PC-9 (cell line): ENCODE measurements at regions not wholly inside any gene's neighbourhood (a gene's known extent, or its start where the extent isn't known, plus 50 kb on each side); places are given as distances from the start of the nearest gene placed in this dataset.

Source experiments
- BruUV-seq: library from RNA; stranded (reverse); fragments of 400-500 nt; replicated peaks from 2 replicates; lab custom pipeline; 2021; lab: Mats Ljungman, UMichigan
- CTCF ChIA-PET: fragments of 300-600 bp; sonication (Branson Sonifier 250); formaldehyde crosslinking; loops from one replicate; lab custom pipeline; 2022; ENCODE audit warnings: antibody characterized with exemption; lab: Charles Lee
- POLR2A ChIA-PET: fragments of 300-600 bp; sonication (Branson Sonifier 250); formaldehyde crosslinking; loops from one replicate; lab custom pipeline; 2022; ENCODE audit warnings: antibody characterized with exemption; ENCODE audit not compliant: unreplicated experiment; lab: Charles Lee
- DNase-seq, 2 experiments: peaks; one replicate each; pipeline versions ENCODE4 v3.0.0 to v3.0.0-alpha.2; 2015 to 2022; ENCODE audit warnings: mixed read lengths in 1 of 2
- H2AFZ ChIP-seq: fragments of 200-600 bp; sonication (generic); 2 replicates; pipeline ENCODE4 v1.8.1; 2017; ENCODE audit warnings: antibody characterized with exemption
- H3F3A ChIP-seq: fragments of 200-600 bp; sonication (generic); 2 replicates; pipeline ENCODE4 v1.8.1; 2017; ENCODE audit warnings: antibody characterized with exemption, mild to moderate bottlenecking, low read depth; ENCODE audit not compliant: insufficient read depth
- H3K27ac ChIP-seq: fragments of 200-600 bp; sonication (generic); 2 replicates; pipeline ENCODE4 v1.6.1; 2016; ENCODE audit warnings: mixed run types
- H3K27me3 ChIP-seq: fragments of 200-600 bp; sonication (generic); 2 replicates; pipeline ENCODE4 v1.6.1; 2016; ENCODE audit warnings: low read depth, mixed run types; ENCODE audit not compliant: insufficient read depth
- H3K36me3 ChIP-seq: fragments of 200-600 bp; sonication (generic); 2 replicates; pipeline ENCODE4 v1.6.1; 2016; ENCODE audit warnings: low read depth, mixed run types
- H3K4me1 ChIP-seq: fragments of 200-600 bp; sonication (generic); replicated peaks from 2 replicates; pipeline ENCODE4 v1.6.1; 2016; ENCODE audit warnings: mixed run types; ENCODE audit not compliant: insufficient read depth
- H3K4me2 ChIP-seq: fragments of 200-600 bp; sonication (generic); 2 replicates; pipeline ENCODE4 v1.6.1; 2017; ENCODE audit warnings: mixed run types
- H3K4me3 ChIP-seq: fragments of 200-600 bp; sonication (generic); 2 replicates; pipeline ENCODE4 v1.6.1; 2016; ENCODE audit warnings: mixed run types
- H3K79me2 ChIP-seq: fragments of 200-600 bp; sonication (generic); 2 replicates; pipeline ENCODE4 v1.6.1; 2017; ENCODE audit warnings: low read depth, mixed run types
- H3K9me2 ChIP-seq: fragments of 200-600 bp; sonication (generic); 2 replicates; pipeline ENCODE4 v1.8.1; 2017; ENCODE audit warnings: mild to moderate bottlenecking; ENCODE audit not compliant: insufficient read depth
- H3K9me3 ChIP-seq: fragments of 200-600 bp; sonication (generic); 2 replicates; pipeline ENCODE4 v1.8.1; 2016; ENCODE audit warnings: low read depth; ENCODE audit not compliant: insufficient read depth
- H4K20me1 ChIP-seq: fragments of 200-600 bp; sonication (generic); 2 replicates; pipeline ENCODE4 v1.8.1; 2017; ENCODE audit not compliant: insufficient read depth
- EZH2 ChIP-seq: fragments of 200-600 bp; sonication (generic); IDR thresholded peaks from 2 replicates; pipeline ENCODE4 v1.8.0; 2017; ENCODE audit warnings: antibody characterized with exemption, low read depth
- intact Hi-C: fragments of 100-400 bp; cut with micrococcal nuclease; formaldehyde crosslinking; loops from one replicate; pipeline ENCODE4 v1.10.0; 2022; ENCODE audit not compliant: unreplicated experiment
- TF ChIP-seq, protein P1 (sequence below): fragments of 200-600 bp; sonication (generic); conservative IDR thresholded peaks from 2 replicates; pipeline ENCODE4 v1.6.1; 2017; ENCODE audit warnings: mixed run types, antibody characterized with exemption, mild to moderate bottlenecking, moderate library complexity

DNA sequence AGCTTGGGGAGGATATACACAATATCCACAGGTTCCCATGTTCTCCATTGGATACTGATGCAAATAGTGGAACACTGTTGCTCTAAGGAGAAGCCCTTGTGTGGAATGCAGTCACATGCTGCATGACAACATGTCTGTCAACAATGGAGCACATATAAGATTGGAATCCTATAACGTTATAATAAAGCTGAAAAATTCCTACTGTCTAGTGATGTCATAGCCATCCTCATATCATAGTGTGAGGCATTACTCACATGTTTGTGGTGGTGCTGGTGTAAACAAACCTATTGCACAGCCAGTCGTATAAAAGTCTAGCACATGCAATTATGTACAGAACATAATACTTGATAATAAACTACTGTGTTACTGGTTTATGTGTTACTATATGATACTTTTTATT is 394.7 kb downstream of the FBXO15 start:
- no peaks in the 10 kb centered on the region for H3K27me3 ChIP-seq
- no peak for TF ChIP-seq EZH2
- H3F3A ChIP-seq: no peaks in the 10 kb centered on the region
- no peak overlapping the region for H3K4me2 ChIP-seq
- H3K79me2 ChIP-seq: no peaks in the 10 kb centered on the region
- H2AFZ ChIP-seq: no peak overlapping the region
- DNase-seq: no peak
- peaks cover 8% of the 10 kb centered on the region; the same call in 1 of the 2 replicates for H3K4me1 ChIP-seq
- H3K9me2 ChIP-seq: no peaks in the 10 kb centered on the region
- intact Hi-C loops: no loop called here
- POLR2A ChIA-PET: no interaction called here
- no TSS peak for BruUV-seq
- H3K36me3 ChIP-seq: no peaks in the 10 kb centered on the region
- no peak overlapping the region for H3K27ac ChIP-seq
- CTCF ChIA-PET: no interaction called here
- no peaks in the 10 kb centered on the region for H4K20me1 ChIP-seq
- H3K4me3 ChIP-seq: no peak overlapping the region
- H3K9me3 ChIP-seq: 0 out of 2 replicates have a peak, but pooled peaks cover 3% of the 10 kb centered on the region

DNA sequence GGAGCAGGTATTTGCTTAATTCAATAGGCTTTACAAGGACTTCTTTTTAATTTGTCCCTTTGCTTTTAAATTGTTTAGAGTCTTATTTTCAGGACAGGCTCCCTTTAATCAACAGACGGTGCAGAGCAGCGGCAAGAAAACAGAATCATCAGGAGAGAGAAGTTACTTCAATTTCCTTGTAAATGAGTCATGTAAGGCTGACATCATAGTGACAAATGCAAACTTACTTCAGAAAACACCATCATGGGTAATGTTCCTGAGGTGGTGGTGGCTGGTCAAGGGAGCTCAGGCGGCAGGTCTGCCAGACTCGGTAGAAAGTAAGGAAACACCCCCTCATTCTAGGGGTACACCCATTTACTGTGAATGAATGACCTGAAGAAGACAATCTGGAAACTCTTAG is 395.1 kb downstream of the FBXO15 start:
- TF ChIP-seq, protein P1, sequence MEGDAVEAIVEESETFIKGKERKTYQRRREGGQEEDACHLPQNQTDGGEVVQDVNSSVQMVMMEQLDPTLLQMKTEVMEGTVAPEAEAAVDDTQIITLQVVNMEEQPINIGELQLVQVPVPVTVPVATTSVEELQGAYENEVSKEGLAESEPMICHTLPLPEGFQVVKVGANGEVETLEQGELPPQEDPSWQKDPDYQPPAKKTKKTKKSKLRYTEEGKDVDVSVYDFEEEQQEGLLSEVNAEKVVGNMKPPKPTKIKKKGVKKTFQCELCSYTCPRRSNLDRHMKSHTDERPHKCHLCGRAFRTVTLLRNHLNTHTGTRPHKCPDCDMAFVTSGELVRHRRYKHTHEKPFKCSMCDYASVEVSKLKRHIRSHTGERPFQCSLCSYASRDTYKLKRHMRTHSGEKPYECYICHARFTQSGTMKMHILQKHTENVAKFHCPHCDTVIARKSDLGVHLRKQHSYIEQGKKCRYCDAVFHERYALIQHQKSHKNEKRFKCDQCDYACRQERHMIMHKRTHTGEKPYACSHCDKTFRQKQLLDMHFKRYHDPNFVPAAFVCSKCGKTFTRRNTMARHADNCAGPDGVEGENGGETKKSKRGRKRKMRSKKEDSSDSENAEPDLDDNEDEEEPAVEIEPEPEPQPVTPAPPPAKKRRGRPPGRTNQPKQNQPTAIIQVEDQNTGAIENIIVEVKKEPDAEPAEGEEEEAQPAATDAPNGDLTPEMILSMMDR: no peak
- no peak for TF ChIP-seq EZH2
- intact Hi-C loops: no loop called here
- POLR2A ChIA-PET: no interaction called here
- H3F3A ChIP-seq: no peaks in the 10 kb centered on the region
- no peaks in the 10 kb centered on the region for H3K9me2 ChIP-seq
- CTCF ChIA-PET: no interaction called here
- no peak overlapping the region for H2AFZ ChIP-seq
- H3K4me3 ChIP-seq: no peak overlapping the region
- peak in 1 of 2 experiments; percentile 53 for DNase-seq
- no peaks in the 10 kb centered on the region for H3K27me3 ChIP-seq
- H3K4me2 ChIP-seq: 0 out of 2 replicates have a peak overlapping the region, but pooled peaks have one; percentile 3
- peaks cover 8% of the 10 kb centered on the region; the same call in 1 of the 2 replicates for H3K4me1 ChIP-seq
- H3K9me3 ChIP-seq: 0 out of 2 replicates have a peak, but pooled peaks cover 3% of the 10 kb centered on the region
- no peaks in the 10 kb centered on the region for H4K20me1 ChIP-seq
- no peak overlapping the region for H3K27ac ChIP-seq
- H3K79me2 ChIP-seq: no peaks in the 10 kb centered on the region
- BruUV-seq: no TSS peak
- no peaks in the 10 kb centered on the region for H3K36me3 ChIP-seq

DNA sequence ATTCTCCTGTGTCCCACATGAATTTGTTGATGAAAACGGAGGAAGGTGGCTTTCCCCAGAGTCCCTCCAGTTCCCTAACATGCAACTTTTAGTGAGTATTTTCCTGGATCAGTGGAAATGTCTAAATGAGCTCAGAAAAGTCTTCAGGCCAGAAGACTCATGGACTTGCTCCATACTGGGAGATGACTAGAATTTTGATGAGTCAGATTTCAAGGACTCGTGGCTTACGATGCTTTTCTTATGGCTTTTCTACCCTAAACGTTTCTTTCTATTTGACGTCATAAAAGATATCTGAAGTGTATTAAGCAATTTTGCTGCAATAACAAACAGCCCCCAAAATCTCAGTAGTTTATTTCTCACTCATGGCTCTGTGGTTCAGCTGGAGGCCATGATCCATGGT is 397.6 kb downstream of the FBXO15 start:
- H3K9me2 ChIP-seq: no peaks in the 10 kb centered on the region
- CTCF ChIA-PET: no interaction called here
- H3K4me3 ChIP-seq: no peak overlapping the region
- H4K20me1 ChIP-seq: no peaks in the 10 kb centered on the region
- TF ChIP-seq, protein P1: no peak
- no peak for TF ChIP-seq EZH2
- H3K4me1 ChIP-seq: peaks cover 8% of the 10 kb centered on the region; the same call in 1 of the 2 replicates
- no peak for DNase-seq
- no peaks in the 10 kb centered on the region for H3K79me2 ChIP-seq
- 0 out of 2 replicates have a peak, but pooled peaks cover 3% of the 10 kb centered on the region for H3K9me3 ChIP-seq
- H3K36me3 ChIP-seq: no peaks in the 10 kb centered on the region
- intact Hi-C loops: no loop called here
- no peak overlapping the region for H3K27ac ChIP-seq
- H3K27me3 ChIP-seq: no peaks in the 10 kb centered on the region
- POLR2A ChIA-PET: no interaction called here
- no peaks in the 10 kb centered on the region for H3F3A ChIP-seq
- H3K4me2 ChIP-seq: no peak overlapping the region
- H2AFZ ChIP-seq: no peak overlapping the region
- BruUV-seq: no TSS peak

DNA sequence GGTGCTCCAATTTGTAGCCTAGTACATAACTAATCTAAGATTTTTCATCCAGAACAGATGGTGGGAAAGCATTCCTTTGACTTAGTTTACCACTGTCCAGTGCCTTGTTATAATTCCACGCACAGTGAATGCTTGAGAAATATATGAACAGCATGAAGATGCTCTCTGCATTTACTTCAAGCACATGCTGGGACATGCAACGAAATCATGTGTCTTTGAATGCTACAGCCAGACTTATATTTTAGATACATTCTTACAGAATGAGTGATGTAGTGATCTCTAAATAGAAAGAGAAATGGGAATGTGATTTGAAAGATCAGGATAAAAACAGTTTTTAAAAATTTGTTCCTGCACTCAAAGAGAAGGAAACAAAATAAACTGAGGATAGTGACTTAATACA is 398.3 kb downstream of the FBXO15 start:
- H2AFZ ChIP-seq: no peak overlapping the region
- ChIA-PET POLR2A (no interaction called here), CTCF (no interaction called here)
- H3K9me3 ChIP-seq: 0 out of 2 replicates have a peak, but pooled peaks cover 3% of the 10 kb centered on the region
- DNase-seq: no peak
- H3F3A ChIP-seq: no peaks in the 10 kb centered on the region
- H3K27ac ChIP-seq: no peak overlapping the region
- peaks cover 8% of the 10 kb centered on the region; the same call in 1 of the 2 replicates for H3K4me1 ChIP-seq
- no peak for TF ChIP-seq EZH2
- TF ChIP-seq, protein P1: no peak
- no peaks in the 10 kb centered on the region for H4K20me1 ChIP-seq
- BruUV-seq: no TSS peak
- no peaks in the 10 kb centered on the region for H3K79me2 ChIP-seq
- intact Hi-C loops: no loop called here
- no peaks in the 10 kb centered on the region for H3K27me3 ChIP-seq
- H3K4me2 ChIP-seq: no peak overlapping the region
- H3K4me3 ChIP-seq: no peak overlapping the region
- H3K36me3 ChIP-seq: no peaks in the 10 kb centered on the region
- no peaks in the 10 kb centered on the region for H3K9me2 ChIP-seq
